B cell (primary cell): ENCODE measurements at regions not wholly inside any gene's neighbourhood (a gene's known extent, or its start where the extent isn't known, plus 50 kb on each side); places are given as distances from the start of the nearest gene placed in this dataset.

ENCODE experiments used
- EZH2 ChIP-seq: IDR thresholded peaks from 2 replicates; pipeline ENCODE4 v1.6.1; 2012; ENCODE audit warnings: borderline replicate concordance, low read depth, mild to moderate bottlenecking, moderate library complexity, low read length; ENCODE audit not compliant: insufficient read depth, poor library complexity, severe bottlenecking
- TF ChIP-seq, protein P1 (sequence below): fragments of 200-600 bp; IDR thresholded peaks from one replicate; pipeline ENCODE4 v1.8.0; 2022; ENCODE audit warnings: antibody characterized with exemption, mild to moderate bottlenecking

DNA sequence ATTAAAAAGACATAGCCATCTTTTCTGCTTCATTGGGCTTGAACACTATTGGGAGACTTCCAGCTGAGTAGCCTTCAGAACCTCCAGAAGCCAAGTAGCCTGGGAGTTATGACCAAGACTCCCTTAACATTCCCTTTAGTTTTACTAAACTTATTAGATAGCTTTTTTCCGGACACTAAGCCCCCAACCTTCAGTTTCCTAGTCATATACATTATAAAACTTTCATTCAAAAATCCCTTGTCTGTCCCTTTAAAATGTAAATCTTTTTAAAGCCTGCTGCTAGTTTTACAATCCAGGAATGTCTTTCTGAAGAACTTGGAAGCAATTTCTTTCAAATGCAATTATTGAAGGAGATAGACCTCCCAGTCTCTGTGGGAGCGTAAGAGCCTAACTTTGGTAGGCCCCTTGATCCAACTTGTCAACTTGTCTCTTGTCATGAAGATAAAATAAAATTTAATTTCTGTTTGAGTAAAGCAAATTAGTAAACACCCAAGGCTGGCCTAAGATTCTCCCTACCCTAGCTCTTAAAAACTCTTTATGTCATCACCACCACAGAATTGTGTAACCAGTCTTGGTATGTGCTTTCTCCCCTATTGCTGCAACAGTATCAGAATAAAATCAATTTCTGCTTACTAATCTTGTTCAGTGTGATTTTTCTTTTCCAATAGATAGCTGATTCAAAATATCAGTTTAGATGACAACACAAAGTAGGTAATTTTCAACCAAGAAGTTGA lies 796.2 kb downstream of the PLA2G4A start:
- TF ChIP-seq, protein P1, sequence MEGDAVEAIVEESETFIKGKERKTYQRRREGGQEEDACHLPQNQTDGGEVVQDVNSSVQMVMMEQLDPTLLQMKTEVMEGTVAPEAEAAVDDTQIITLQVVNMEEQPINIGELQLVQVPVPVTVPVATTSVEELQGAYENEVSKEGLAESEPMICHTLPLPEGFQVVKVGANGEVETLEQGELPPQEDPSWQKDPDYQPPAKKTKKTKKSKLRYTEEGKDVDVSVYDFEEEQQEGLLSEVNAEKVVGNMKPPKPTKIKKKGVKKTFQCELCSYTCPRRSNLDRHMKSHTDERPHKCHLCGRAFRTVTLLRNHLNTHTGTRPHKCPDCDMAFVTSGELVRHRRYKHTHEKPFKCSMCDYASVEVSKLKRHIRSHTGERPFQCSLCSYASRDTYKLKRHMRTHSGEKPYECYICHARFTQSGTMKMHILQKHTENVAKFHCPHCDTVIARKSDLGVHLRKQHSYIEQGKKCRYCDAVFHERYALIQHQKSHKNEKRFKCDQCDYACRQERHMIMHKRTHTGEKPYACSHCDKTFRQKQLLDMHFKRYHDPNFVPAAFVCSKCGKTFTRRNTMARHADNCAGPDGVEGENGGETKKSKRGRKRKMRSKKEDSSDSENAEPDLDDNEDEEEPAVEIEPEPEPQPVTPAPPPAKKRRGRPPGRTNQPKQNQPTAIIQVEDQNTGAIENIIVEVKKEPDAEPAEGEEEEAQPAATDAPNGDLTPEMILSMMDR, result no peak
- no peak for TF ChIP-seq EZH2
